ENCODE measurements at regions not wholly inside any gene's neighbourhood (a gene's known extent, or its start where the extent isn't known, plus 50 kb on each side); places are given as distances from the start of the nearest gene placed in this dataset.

- TF ChIP-seq, protein P1, sequence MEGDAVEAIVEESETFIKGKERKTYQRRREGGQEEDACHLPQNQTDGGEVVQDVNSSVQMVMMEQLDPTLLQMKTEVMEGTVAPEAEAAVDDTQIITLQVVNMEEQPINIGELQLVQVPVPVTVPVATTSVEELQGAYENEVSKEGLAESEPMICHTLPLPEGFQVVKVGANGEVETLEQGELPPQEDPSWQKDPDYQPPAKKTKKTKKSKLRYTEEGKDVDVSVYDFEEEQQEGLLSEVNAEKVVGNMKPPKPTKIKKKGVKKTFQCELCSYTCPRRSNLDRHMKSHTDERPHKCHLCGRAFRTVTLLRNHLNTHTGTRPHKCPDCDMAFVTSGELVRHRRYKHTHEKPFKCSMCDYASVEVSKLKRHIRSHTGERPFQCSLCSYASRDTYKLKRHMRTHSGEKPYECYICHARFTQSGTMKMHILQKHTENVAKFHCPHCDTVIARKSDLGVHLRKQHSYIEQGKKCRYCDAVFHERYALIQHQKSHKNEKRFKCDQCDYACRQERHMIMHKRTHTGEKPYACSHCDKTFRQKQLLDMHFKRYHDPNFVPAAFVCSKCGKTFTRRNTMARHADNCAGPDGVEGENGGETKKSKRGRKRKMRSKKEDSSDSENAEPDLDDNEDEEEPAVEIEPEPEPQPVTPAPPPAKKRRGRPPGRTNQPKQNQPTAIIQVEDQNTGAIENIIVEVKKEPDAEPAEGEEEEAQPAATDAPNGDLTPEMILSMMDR (IDR thresholded peaks at IDR 0.05; ENCODE audit: insufficient read depth, low read depth, low read length), result no peak
- TF ChIP-seq EZH2 (IDR thresholded peaks at IDR 0.05; ENCODE audit: insufficient read depth, low read length), result no peak
Measured at GRCh38 chr16:66159987-66160386, 206.5 kb upstream of the CDH5 start.
